Tibial nerve (tissue), 4 donors: ENCODE measurements at regions not wholly inside any gene's neighbourhood (a gene's known extent, or its start where the extent isn't known, plus 50 kb on each side); places are given as distances from the start of the nearest gene placed in this dataset.

ENCODE experiments used
- DNase-seq, 2 donors: peaks; one replicate each; pipeline ENCODE4 v3.0.0-alpha.2; 2019; ENCODE audit warnings: low spot score in 2 of 2
- H3K27ac ChIP-seq, 4 donors: fragments of 200-600 bp; sonication (generic) in 3 of 4; one replicate each; pipeline ENCODE4 v1.5.1; 2017 to 2019; ENCODE audit warnings: mild to moderate bottlenecking in 1 of 4
- H3K27me3 ChIP-seq, 2 donors: fragments of 200-600 bp; sonication (generic) in 1 of 2; one replicate each; pipeline versions ENCODE4 v1.5.1 to v1.6.0; 2017 to 2019
- H3K36me3 ChIP-seq, 3 donors: fragments of 200-600 bp; sonication (generic); one replicate each; pipeline ENCODE4 v1.5.1; 2018 to 2019
- H3K4me1 ChIP-seq, 4 donors: fragments of 200-600 bp; sonication (generic) in 3 of 4; one replicate each; pipeline ENCODE4 v1.5.1; 2017 to 2019
- H3K4me3 ChIP-seq, 4 donors: fragments of 200-600 bp; sonication (generic) in 3 of 4; one replicate each; pipeline ENCODE4 v1.5.1; 2017 to 2019; ENCODE audit warnings: mild to moderate bottlenecking in 1 of 4, moderate library complexity in 1 of 4
- H3K9me3 ChIP-seq, 4 donors: fragments of 200-600 bp; sonication (generic) in 3 of 4; one replicate each; pipeline ENCODE4 v1.5.1; 2017 to 2019
- EP300 ChIP-seq, 2 donors: sonication (generic); formaldehyde crosslinking; IDR thresholded peaks; one replicate each; pipeline ENCODE4 v1.6.1; 2017; ENCODE audit warnings: antibody characterized with exemption in 2 of 2, mild to moderate bottlenecking in 1 of 2
- POLR2A ChIP-seq, 2 donors: fragments of 450-650 bp; IDR thresholded peaks; one replicate each; pipeline ENCODE4 v1.6.1; 2017; ENCODE audit warnings: antibody characterized with exemption in 2 of 2, mild to moderate bottlenecking in 2 of 2, moderate library complexity in 2 of 2
- WGBS, 2 donors: methylation state at CpG; one replicate each; pipeline ENCODE4 v1.1.5; 2018; 5-methylcytosine and 5-hydroxymethylcytosine counted together
- TF ChIP-seq, protein P1 (sequence below), 5 experiments: fragments of 200-600 bp in 3 of 5; fragments of 450-650 bp in 2 of 5; sonication (generic) in 3 of 5; IDR thresholded peaks; one replicate each; pipeline ENCODE4 v1.5.1; 2016 to 2019; ENCODE audit warnings: antibody characterized with exemption in 5 of 5, mild to moderate bottlenecking in 3 of 5, moderate library complexity in 2 of 5

DNA sequence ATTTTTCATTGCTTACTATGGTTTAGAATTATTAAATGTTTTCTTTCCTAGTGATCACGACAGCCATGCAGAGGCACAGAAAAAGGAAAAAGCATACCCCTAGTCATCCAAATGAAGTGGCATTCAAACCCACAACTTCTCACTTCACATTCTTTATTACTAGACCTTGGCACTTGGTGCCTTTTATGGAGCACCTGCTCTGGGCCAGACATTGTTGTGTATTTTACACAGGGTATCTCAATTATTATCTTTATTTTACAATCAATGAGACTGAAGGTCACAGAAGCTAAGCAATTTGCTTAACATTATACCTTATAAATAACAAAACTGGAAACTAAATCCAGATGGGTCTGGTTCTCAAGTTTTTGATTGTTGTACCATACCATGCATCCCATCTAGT is 235.3 kb downstream of the LRATD1 start:
- no peak overlapping the region for H3K4me3 ChIP-seq
- no peak for TF ChIP-seq POLR2A (IDR thresholded peaks at IDR 0.05)
- no peak for TF ChIP-seq EP300 (IDR thresholded peaks at IDR 0.05)
- TF ChIP-seq, protein P1, sequence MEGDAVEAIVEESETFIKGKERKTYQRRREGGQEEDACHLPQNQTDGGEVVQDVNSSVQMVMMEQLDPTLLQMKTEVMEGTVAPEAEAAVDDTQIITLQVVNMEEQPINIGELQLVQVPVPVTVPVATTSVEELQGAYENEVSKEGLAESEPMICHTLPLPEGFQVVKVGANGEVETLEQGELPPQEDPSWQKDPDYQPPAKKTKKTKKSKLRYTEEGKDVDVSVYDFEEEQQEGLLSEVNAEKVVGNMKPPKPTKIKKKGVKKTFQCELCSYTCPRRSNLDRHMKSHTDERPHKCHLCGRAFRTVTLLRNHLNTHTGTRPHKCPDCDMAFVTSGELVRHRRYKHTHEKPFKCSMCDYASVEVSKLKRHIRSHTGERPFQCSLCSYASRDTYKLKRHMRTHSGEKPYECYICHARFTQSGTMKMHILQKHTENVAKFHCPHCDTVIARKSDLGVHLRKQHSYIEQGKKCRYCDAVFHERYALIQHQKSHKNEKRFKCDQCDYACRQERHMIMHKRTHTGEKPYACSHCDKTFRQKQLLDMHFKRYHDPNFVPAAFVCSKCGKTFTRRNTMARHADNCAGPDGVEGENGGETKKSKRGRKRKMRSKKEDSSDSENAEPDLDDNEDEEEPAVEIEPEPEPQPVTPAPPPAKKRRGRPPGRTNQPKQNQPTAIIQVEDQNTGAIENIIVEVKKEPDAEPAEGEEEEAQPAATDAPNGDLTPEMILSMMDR (IDR thresholded peaks at IDR 0.05): no peak
- H3K9me3 ChIP-seq: peaks cover 0 to 10% (median 1%) of the 10 kb centered on the region in 4 donors
- H3K36me3 ChIP-seq: no peaks in the 10 kb centered on the region
- no peak overlapping the region for H3K27ac ChIP-seq
- H3K4me1 ChIP-seq: no peaks in the 10 kb centered on the region
- no peaks in the 10 kb centered on the region for H3K27me3 ChIP-seq
- no peak for DNase-seq
- WGBS, 2 donors: 73 to 80% methylated on average over 1 of the region's 1 CpG

DNA sequence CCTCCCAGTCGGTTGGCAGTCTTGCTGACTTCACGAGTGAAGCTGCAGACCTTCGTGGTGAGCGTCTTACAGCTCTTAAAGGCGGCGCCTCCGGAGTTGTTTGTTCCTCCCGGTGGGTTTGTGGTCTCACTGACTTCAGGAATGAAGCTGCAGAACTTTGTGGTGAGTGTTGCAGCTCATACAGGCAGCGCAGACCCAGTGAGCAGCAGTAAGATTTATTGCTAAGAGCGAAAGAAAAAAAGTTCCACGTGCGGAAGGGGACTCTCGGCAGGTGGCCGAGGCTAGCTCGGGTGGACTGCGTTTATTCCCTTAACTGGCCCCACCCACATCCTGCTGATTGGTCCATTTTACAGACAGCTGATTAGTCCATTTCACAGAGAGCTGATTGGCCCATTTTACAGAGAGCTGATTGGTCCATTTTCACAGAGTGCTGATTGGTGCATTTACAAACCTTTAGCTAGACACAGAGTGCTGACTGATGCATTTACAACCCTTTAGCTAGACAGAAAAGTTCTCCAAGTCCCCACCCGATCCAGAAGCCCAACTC is 240.3 kb downstream of the LRATD1 start:
- no peak for TF ChIP-seq POLR2A (IDR thresholded peaks at IDR 0.05)
- TF ChIP-seq, protein P1 (IDR thresholded peaks at IDR 0.05): no peak
- no peak for TF ChIP-seq EP300 (IDR thresholded peaks at IDR 0.05)
- H3K4me3 ChIP-seq: no peak overlapping the region
- H3K36me3 ChIP-seq: no peaks in the 10 kb centered on the region
- 87 to 89% methylated on average over 16 to 17 of the region's 17 CpGs for WGBS, 2 donors
- peaks cover 0 to 11% (median 1%) of the 10 kb centered on the region in 4 donors for H3K9me3 ChIP-seq
- H3K27me3 ChIP-seq: no peaks in the 10 kb centered on the region
- no peak overlapping the region for H3K27ac ChIP-seq
- no peaks in the 10 kb centered on the region for H3K4me1 ChIP-seq
- DNase-seq: no peak

DNA sequence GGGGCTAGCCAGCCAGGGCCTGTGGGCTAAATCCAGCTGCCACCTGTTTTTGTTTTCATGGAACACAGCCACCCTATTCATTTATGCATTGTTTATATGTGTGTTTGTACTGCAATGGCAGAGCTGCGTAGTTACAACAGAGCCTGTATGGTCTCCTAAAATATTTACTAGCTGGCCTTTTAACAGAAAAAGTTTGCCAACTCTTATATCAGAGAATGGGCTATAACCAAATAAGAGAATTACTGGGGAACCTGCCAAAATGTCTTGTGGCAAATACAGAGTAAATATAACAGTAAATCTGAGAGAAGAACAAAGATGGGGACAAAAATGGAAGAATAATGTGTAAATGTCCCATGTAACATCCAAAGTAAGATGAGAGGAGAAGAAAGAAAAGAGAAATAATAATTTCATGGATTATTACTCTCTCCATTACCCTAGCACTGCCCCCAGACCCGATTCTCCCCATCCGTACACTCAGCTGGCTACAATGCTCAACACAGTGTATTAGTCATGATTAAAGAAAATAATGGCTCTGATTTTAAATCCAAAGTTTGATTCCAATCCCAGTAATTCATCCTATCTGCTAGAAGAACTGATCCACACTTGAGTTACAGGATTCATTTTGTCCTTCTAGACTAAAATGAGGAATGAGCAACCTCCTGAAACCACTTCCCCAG is 249.3 kb downstream of the LRATD1 start:
- Histone ChIP-seq H3K4me3 (no peak overlapping the region), H3K9me3 (no peaks in the 10 kb centered on the region), H3K36me3 (no peaks in the 10 kb centered on the region), H3K27me3 (no peaks in the 10 kb centered on the region), H3K4me1 (no peaks in the 10 kb centered on the region), H3K27ac (no peak overlapping the region)
- no peak for DNase-seq
- TF ChIP-seq, protein P1 (IDR thresholded peaks at IDR 0.05): no peak
- TF ChIP-seq EP300 (IDR thresholded peaks at IDR 0.05): no peak
- TF ChIP-seq POLR2A (IDR thresholded peaks at IDR 0.05): no peak
- 56 to 61% methylated on average over 3 of the region's 3 CpGs for WGBS, 2 donors

DNA sequence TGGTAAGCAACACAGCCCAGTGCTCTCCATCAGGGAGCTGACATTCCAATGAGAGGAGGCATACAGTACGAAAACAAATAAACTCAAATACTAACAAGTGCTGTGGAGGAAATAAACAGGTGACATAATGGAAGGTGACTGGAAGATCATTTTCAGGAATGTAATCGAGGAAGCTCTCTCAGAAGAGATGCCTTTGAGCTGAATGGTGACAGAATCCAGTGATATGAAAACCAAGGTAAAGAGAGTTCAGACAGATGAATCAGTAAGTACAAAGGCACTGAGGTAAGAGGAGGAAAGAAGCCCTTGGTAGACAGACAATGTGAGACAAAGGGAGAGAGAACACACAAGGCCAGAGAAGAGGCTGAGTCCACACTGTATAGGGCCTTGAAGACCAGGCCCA is 252.1 kb downstream of the LRATD1 start:
- Histone ChIP-seq H3K9me3 (no peaks in the 10 kb centered on the region), H3K4me3 (no peak overlapping the region), H3K27me3 (no peaks in the 10 kb centered on the region), H3K27ac (no peak overlapping the region), H3K36me3 (no peaks in the 10 kb centered on the region), H3K4me1 (no peaks in the 10 kb centered on the region)
- no peak for TF ChIP-seq POLR2A (IDR thresholded peaks at IDR 0.05)
- 90 to 92% methylated on average over 2 of the region's 2 CpGs for WGBS, 2 donors
- no peak for DNase-seq

DNA sequence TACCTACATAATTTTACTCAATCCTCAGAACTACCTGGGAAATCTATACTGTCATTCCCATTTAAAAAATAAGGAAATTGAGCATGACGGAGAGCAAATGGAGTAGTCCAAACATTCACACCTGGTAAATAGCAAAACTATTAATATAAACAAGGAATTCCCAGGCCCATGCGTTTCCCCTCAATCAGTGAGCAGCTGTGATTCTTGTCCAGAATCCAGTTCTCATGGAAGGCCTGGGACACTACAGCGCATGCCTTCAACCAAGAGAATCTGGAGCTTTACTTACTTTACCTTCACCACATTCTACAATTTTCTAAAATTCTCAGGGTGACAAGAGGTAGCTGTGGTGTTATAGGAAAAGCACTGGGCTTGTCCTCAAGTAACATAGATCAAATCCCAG is 259.0 kb downstream of the LRATD1 start:
- no peaks in the 10 kb centered on the region for H3K27me3 ChIP-seq
- no peak overlapping the region for H3K4me3 ChIP-seq
- H3K36me3 ChIP-seq: no peaks in the 10 kb centered on the region
- TF ChIP-seq, protein P1 (IDR thresholded peaks at IDR 0.05): no peak
- TF ChIP-seq POLR2A (IDR thresholded peaks at IDR 0.05) (no peak), EP300 (IDR thresholded peaks at IDR 0.05) (no peak)
- H3K27ac ChIP-seq: no peak overlapping the region
- 64 to 75% methylated on average over 3 of the region's 3 CpGs for WGBS, 2 donors
- H3K4me1 ChIP-seq: no peaks in the 10 kb centered on the region
- peaks cover 0 to 8% (median 0%) of the 10 kb centered on the region in 4 donors for H3K9me3 ChIP-seq
- DNase-seq: no peak
